HepG2 (cell line): ENCODE measurements at regions not wholly inside any gene's neighbourhood (a gene's known extent, or its start where the extent isn't known, plus 50 kb on each side); places are given as distances from the start of the nearest gene placed in this dataset.

Source experiments
- ASH2L ChIP-seq: fragments of 300-600, 200-600 bp; sonication (generic); IDR thresholded peaks from 2 replicates; pipeline ENCODE4 v1.7.0; 2017; ENCODE audit warnings: low read depth, mild to moderate bottlenecking, moderate library complexity, mixed read lengths, low read length; ENCODE audit not compliant: insufficient read length
- ATF3 ChIP-seq: sonication (generic); formaldehyde crosslinking; IDR thresholded peaks from 2 replicates; pipeline ENCODE4 v1.4.0; 2020; ENCODE audit warnings: missing genetic modification reagents
- FOXA3 ChIP-seq: IDR thresholded peaks from 2 replicates; pipeline ENCODE4 v1.6.1; 2016; ENCODE audit warnings: missing genetic modification reagents, missing compliant biosample characterization
- IKZF1 ChIP-seq: fragments of 450-650 bp; IDR thresholded peaks from 2 replicates; pipeline ENCODE4 v1.7.1; 2016
- PBX2 ChIP-seq: IDR thresholded peaks from 2 replicates; pipeline ENCODE4 v1.6.1; 2016; ENCODE audit warnings: control low read depth
- SAFB2 ChIP-seq: sonication (generic); formaldehyde crosslinking; IDR thresholded peaks from 2 replicates; pipeline ENCODE4 v1.5.1; 2020; ENCODE audit warnings: missing genetic modification reagents, low read depth, mild to moderate bottlenecking, borderline replicate concordance
- SKI ChIP-seq: fragments of 450-650 bp; IDR thresholded peaks from one replicate; pipeline ENCODE4 v1.6.1; 2018; ENCODE audit warnings: mild to moderate bottlenecking; ENCODE audit not compliant: partially characterized antibody
- ZBTB4 ChIP-seq: sonication (generic); formaldehyde crosslinking; IDR thresholded peaks from 2 replicates; pipeline ENCODE4 v1.4.0; 2020; ENCODE audit warnings: missing genetic modification reagents, mild to moderate bottlenecking, borderline replicate concordance
- ZFP36L1 ChIP-seq: sonication (generic); formaldehyde crosslinking; IDR thresholded peaks from 2 replicates; pipeline ENCODE4 v1.8.0; 2022; ENCODE audit warnings: mild to moderate bottlenecking, missing genetic modification reagents, moderate library complexity
- ZHX2 ChIP-seq, 2 experiments: sonication (generic) in 1 of 2; formaldehyde crosslinking in 1 of 2; IDR thresholded peaks; 2 replicates each; pipeline versions ENCODE4 v1.6.1 to v1.9.0; 2014 to 2022; ENCODE audit warnings: antibody characterized with exemption in 1 of 2, borderline replicate concordance in 1 of 2, inconsistent platforms in 1 of 2, low read depth in 1 of 2, missing genetic modification reagents in 1 of 2
- ZNF136 ChIP-seq: sonication (generic); formaldehyde crosslinking; IDR thresholded peaks from 2 replicates; pipeline ENCODE4 v1.8.1; 2022; ENCODE audit warnings: low read depth, mild to moderate bottlenecking, moderate library complexity, missing genetic modification reagents
- ZNF251 ChIP-seq: sonication (generic); formaldehyde crosslinking; IDR thresholded peaks from 2 replicates; pipeline ENCODE4 v1.9.0; 2021; ENCODE audit warnings: mild to moderate bottlenecking, missing genetic modification reagents
- ZNF775 ChIP-seq: sonication (generic); formaldehyde crosslinking; IDR thresholded peaks from 2 replicates; pipeline ENCODE4 v1.4.0; 2020; ENCODE audit warnings: missing genetic modification reagents, mild to moderate bottlenecking, moderate library complexity, borderline replicate concordance

GRCh38 chr15:66931768-66932633 lies 133.4 kb upstream of the SMAD3 start (continued):
- TF ChIP-seq FOXA3 (CRISPR knock-in tag) (peak; percentile 88), ZNF136 (CRISPR knock-in tag) (no peak), ASH2L (peak; percentile 65), IKZF1 (no peak), ATF3 (CRISPR knock-in tag) (peak; percentile 70), ZFP36L1 (CRISPR knock-in tag) (no peak), ZNF775 (CRISPR knock-in tag) (no peak), PBX2 (CRISPR knock-in tag) (no peak), ZBTB4 (CRISPR knock-in tag) (peak; percentile 57; the same call in 1 of the 2 replicates), ZNF251 (no peak), SKI (peak; percentile 42), ZHX2 (IDR thresholded peaks at IDR 0.05; ENCODE audit: low read depth) (no peak), ZHX2 (CRISPR knock-in tag; IDR thresholded peaks at IDR 0.05; ENCODE audit: borderline replicate concordance) (no peak), SAFB2 (CRISPR knock-in tag) (0 out of 2 replicates have a peak, but pooled peaks have one; percentile 42)
